ENCODE measurements at regions not wholly inside any gene's neighbourhood (a gene's known extent, or its start where the extent isn't known, plus 50 kb on each side); places are given as distances from the start of the nearest gene placed in this dataset.

DNA sequence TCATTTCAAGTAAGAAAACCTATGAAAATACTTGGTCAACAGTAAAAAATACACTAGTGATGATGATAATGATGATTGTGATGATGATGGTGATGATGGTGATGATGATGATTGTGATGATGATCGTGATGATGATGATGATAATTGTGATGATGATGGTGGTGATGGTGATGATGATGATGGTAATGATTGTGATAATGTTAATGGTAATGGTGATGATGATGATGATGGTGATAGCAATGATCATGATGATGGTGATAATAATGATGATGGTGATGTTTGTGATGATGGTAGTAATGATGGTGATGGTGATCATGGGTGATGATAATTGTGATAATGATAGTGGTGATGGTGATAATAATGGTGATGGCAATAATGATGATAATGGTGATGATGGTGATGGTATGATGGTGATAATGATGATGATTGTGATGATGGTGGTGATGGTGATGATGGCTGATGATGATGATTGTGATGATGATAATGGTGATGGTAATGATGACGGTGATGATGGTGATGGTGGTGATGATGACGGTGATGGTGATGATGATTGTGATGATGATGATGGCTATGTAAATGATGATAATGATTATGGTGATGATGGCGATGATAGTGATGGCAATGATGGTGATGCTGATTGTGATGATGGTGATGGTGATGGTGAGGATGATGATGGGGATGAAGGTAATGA, 62.1 kb downstream of the VCX3A start:
- DNase-seq: no peak

DNA sequence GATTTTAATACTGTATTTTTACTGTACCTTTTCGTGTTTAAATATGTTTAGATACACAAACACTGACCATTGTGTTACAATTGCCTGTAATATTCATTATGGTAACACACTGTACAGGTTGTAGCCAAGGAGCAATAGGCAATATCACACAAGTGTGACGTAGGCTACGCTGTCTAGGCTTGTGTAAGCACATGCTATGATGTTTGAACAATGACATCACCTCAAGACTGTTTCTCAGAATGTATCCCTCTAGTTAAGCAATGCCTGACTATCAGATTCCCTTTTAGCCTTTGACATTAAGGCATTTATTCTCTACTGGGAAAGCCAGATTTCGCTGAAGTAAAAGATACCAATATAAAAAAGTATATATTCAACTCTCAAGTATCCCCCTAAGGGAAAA, 66.2 kb downstream of the VCX3A start:
- no peak for DNase-seq

DNA sequence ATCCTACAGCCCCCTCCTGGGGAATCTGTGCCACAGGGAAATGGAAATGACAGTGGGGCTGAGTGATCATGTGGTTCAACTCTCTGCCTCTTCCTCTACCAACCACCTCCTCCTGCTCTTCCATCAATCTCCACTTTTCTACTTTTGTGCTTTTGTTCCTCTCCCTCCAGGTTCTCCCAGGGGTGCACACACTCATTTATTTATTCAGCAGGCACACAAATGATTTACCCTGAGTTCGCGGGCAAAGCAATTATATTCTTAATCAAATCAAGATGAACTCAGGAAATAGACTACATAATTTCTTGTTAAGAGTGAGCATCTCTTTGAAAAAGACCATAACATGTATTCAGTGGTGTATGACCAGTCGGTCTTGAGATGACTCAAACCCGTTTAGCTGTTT, 69.2 kb downstream of the VCX3A start:
- no peak for DNase-seq

DNA sequence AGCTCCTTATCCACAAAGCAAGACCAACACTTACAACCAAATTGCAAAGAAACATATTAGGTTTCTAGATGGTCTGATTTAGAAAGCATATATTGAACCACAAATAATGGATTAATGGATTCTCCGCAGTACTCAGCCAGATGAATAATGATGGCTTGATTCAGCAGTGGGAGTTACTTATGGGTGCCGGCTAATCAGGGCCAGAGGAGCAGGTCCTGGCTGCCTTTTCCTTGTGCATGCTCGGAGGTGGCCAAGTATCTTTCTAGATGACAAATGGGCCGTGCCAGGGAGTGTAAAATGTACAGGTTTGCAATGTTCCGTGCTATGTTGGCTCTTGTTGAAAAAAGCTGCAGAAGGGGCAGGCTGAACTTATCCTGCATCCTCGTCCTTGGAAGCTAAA, 70.2 kb downstream of the VCX3A start:
- no peak for DNase-seq

DNA sequence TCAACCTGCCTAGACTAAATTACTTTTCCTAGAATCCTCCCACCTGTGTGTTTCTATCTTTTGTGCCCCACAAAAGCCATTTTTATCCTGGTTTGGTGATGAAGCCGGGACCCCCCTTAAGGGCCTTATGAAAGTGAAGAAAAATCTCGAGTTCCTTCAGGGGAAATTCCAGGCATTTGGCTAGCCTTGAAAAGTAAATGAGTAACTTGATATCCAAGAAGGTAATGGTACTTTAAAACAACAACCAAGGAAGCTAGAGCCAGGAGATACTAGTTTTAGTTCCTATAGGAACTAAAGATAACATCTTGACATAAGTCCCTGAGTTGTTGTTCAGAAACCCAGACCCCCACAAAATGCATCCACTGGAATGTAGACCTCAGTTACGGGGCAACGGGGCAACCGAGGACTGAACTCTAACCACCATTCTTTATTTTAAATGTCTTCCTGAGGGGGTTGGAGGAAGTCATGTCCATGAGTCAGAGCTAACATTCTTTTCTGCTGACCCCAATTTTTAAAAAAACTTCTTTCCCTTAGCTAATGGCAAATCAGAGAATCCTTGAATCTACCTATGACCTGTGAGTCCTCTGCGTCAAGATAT, 73.9 kb downstream of the VCX3A start:
- DNase-seq: no peak

DNA sequence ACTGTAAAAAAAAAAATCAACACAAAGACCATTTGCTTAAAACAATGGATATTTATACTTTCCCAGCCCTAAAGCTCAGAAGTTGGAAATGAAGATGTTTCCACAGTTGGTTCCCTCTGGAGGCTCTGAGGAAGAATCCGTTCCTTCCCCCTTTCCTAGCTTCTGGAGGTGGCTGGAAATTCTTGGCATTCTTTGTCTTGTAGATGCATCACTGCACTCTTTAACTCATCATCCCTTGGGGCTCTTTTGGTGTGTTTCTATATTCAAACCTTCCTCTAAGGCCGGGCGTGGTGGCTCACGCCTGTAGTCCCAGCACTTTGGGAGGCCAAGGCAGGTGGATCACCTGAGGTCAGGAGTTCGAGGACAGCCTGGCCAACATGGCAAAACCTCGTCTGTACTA, 78.7 kb downstream of the VCX3A start:
- DNase-seq: no peak

DNA sequence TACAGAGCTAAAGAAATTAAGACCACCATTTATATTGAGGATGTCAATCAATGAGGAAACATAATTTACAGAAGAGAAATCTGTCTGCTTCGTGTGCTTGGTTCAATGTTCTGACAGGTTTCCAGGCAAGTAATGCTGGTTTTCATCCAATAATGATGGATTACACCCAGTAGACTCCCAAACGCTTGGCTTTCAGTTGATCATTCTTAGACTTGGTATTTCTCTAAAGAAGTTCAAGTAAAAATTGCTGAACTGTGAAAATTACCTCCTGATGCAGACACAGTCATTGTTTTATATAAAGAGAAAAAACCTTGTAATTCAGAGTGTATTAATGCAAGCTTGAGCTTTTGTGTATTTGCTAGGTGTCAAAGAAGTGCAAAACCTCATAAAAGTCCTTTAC, 85.0 kb downstream of the VCX3A start:
- DNase-seq: no peak

DNA sequence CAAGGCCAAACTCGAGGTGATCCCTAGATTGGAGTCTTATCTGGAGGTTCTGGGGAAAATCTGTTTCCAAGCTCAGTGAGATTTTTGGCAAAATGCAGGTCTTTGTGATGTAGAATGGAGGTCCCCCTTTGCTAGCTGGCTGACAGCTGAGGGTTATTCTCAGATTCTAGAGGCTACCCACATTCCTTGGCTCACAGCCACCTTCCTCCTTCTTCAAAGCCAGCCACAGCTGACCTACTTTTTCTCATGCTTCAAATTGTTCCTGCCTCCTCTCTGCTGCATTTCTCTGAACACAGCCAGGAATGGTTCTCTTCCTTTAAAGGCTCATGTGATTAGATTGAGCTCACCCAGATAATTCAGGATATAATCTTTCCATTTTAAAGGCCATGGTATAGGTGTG, 86.9 kb downstream of the VCX3A start:
- DNase-seq: no peak

DNA sequence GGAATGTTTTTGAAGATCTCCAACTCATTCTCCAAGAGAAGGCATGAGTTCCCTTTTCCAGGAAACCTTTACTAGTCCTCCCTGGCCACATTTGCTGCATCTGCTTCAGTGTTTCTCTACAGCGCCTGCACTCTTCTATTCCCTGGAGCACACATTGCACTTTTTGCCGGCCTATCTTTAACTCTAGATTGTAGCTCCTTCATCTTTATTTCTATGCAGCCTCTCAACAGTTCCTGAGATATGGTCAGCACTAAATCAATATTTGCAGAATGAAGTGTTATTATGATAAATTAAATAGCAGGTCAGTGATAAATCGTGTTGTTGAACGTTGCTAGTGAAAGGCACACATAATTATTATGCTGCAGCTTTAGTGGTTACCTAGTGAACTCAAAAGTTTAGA, 88.3 kb downstream of the VCX3A start:
- no peak for DNase-seq

DNA sequence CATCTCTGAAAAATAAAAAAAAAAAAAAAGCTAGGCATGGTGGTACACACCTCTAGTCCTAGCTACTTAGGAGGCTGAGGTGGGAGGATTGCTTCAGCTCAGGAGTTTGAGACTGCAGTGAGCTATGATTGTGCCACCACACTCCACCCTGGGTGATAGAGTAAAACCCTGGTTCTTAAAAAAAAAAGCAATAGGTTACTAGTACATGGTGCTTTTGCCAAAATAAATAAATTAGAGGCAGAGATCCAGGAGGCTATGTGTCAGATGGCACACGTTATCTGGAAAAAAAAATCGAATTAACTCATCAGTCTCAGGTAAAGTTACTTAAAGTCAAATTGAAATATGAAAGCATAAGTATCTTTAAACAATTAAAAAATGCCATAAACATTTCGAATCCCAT, 94.3 kb downstream of the VCX3A start:
- DNase-seq: no peak

DNA sequence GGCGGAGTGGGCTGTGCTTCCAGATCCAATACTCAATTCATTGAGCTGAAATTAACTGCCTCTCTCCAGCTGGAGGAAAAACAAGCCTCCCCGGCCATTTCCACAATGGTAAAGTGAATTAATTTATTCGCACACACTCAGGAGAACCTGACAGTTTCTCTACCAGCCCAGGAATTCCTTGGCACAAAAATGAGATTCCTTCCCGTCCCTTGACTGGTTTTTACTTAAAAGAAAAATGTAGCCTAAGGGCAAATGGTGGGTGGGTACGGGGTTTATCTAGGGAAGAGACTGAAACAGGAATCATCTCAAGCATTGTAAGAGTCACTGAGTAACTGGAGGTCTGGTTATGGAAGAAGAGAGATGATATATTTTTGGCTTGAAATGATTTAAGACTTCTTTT, 102.7 kb downstream of the VCX3A start:
- peak; percentile 15 for DNase-seq

DNA sequence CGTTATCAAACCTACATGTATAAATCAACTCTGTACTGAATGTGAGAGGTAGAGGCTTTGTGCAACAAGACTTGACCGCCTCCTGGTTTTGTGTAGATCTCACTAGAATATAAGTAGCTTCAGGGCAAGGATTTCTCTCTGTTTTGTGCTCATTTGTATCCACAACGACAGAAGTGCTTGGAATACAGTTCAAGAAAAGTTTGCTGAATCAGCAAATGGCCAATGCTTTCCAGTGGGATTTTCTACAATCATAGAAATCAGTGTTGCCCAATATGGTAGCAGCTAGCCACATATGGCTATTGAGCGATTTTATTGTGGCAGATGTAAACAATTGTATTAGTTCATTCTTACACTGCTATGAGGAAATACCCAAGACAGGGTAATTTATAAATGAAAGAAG, 127.4 kb downstream of the VCX3A start:
- DNase-seq: no peak

DNA sequence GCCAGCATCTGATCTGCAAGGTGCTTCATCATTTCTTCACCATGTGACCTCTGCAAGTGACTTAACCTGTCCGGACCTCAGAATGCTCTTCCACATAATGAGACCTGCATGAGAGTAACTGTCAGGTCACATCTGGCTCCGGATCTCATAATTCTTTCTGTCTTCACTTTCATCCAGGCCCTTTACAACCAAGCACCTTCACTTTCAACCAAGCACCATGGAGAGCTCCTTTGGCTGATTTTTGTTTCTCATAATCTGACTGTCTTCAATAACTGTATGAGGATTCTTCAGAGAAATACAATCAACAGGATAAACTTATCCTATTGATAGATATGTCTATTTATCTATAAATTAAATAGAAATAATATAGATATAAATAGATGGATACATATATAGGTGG, 148.1 kb downstream of the VCX3A start:
- DNase-seq: no peak

DNA sequence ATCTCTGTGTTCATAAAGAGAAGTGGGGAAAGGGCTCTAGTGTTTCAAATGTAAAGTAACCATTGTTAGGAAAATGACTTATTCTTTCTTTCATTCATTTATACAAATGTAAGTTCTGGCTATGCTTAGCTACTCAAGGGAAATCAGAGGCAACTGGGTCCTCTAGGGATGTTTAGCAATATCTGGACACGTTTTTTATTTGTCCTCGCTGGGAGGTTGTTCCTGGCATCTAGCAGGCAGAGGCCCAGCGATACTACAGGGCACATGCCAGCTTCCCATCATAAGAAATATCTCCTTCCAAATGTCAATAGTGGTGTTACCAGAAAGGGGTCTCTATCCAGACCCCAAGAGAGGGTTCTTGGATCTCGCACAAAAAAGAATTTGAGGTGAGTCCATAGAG, 150.0 kb downstream of the VCX3A start:
- DNase-seq: no peak

DNA sequence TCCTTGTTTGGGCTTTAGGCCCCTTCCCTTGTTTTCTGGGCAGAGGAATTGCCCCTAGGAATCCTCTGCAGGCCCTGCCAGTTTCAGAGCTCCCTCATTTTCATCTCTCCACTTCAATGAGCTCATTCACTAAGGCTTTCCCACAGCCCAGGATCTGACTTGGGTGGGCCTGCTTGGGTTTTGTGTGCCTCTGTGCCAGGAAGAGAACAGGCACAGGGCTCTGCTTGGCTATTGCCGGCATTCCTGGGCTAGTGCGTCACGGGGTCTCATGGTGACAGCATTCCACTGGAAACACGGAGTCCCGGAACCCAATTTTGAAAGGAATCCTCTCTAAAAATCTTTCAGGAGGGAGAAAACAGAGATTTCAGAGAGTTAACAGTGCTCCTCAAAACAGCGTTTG, 150.5 kb downstream of the VCX3A start:
- DNase-seq: peak; percentile 44

DNA sequence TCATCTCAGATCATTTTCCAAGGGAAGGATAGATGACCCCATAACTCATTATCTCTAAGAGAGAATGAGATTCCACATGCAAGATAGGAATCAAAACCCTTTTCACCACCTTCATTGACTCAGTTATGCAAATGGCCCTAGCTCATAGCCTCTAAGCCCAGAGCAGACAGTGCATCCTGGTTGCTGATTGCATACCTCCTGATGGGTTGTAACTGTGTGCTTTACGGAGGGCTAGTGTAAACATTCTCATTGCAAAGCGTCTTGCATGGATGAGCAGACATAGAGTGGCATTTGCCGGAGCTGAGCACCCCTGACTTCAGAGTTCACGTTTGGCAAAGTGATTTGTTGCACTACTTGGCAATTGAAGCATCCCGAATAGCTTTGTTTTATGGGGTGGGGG, 151.0 kb downstream of the VCX3A start:
- DNase-seq: peak; percentile 33

DNA sequence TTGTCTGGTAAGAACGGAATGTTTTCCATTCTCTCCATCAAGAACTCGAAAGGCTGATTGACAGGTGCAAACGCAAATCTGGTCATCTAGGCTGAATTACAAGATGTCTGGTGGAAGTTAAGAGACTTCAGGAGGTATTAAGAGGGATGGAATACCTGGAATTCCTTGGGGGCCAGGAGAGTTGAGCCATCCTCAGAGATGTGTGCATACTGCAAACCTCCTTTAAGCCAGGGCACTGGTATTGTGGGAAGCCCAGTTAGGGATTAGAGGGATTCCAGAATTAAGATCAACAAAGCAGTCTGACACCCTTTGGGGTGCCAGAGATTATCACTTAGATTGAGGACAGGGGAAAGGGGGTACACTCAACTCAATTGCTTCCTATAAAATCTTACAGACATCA, 151.4 kb downstream of the VCX3A start:
- DNase-seq: no peak

DNA sequence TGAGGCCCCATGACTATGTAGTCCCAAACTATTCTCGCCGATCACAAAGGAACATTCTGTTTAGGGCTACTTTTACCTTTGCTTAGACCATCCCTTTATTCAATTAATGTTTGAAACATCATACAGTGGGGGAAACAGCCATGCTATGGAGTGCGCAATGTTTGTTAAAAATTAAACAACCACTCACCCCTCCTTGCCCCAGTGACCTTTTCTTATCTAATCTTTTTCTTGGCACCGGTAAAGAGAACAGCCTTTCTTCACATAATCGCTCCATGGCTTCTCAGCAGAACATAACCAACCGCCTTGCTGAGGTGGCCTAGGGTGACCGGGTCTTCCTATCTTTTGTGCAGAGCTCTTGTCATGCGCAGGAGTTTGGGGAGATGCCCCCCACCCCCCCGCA, 152.6 kb downstream of the VCX3A start:
- no peak for DNase-seq

DNA sequence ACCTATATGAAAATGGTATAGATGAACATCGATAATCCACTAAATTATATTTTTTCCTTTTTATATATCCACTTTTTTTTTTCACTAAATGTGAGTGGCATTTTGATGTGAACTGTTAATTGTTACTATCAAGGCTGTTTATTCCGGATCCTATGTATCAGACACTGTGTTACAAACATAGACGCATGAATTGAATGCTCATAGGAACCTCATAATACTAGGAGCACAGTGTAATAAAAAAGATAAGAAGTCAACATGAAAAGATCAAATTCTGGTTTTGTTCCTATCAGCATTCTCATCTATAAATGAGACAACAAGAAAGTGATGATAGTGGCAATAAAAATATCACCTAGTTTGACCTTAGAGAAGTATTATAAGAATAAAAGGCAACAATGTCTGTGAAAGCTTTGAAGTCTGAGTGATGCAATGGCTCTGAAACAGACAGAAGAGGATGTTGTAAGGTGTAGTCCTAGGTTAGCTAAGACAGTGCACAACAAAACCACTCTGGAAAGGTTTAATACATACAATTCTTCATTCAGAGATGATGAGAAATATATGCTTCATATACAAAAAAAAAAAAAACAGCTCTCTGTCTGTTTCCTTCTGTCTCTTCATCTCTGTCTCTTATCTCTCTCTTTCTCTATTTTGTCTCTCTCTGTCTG, 148.6 kb upstream of the NLGN4X start:
- DNase-seq: no peak

DNA sequence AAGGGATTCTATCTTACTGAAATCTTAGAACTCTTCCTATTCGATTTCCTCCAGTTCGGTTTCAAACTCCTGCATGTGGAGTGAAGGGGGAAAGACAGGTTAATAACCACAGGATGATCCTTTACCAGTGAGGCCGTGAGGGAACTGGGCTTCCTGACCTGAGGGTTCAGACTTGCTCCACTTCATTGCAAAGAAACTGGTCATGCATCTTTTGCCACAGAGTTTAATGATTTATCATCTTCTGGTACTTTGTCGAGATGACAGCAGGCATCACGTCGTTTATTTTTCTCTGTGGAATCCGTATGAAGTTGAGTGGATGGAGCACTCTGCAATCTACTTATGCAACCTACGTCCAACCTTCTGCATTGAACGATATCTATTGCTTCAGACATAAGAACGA, 145.9 kb upstream of the NLGN4X start:
- DNase-seq: no peak

DNA sequence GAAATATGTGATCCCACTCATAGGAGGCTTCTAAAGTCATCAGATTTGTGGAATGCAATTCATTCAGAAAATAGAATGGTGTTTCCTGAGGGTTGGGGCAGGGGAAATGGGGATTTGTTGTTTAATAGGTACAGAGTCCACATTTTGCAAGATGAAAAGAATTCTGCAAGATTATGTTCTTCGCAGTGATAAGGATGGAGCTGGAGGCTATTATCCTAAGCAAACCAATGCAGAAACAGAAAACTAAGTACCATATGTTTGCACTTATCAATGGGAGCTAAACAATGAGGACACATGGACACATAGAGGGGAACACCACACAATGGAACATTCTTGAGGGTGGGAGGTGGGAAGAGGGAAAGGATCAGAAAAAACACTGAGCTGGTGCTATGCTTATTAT, 144.3 kb upstream of the NLGN4X start:
- no peak for DNase-seq

DNA sequence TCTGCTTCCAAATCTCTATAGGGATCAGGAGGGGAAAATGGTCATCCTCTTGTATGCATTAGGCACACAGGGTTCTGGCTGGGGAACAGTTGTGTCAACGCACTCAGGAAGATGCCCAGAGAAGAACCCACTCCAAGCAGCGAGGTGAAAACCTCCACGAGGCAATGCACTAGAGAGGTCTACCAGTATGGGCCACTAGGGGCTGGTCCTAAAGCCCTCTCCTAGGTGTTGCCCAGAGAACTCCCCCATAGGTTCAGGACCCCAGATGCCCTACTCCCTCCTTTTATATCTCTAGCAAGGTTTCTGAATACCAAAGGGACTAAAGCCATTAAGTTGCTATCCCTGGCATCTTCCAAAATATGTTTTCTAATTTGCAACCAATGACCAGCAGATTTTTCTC, 142.7 kb upstream of the NLGN4X start:
- DNase-seq: no peak

DNA sequence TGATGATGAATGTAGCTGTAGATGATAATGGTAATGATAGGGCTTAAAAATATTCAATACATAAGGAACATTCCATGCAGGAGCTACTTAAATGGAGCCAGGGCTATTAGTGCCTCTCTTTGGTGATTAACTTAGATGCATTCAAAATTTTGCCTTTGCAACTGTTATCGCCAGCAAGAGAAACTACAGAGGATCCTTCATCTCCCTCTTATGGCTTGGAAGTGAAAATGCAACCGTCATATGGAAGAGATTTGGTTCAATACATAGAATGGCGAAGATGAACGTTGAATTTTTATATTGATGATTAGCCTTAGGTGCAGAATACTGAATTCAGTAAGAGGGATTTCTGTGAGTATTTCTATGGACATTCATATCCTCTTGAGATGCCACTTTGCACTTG, 134.5 kb upstream of the NLGN4X start:
- DNase-seq: no peak

DNA sequence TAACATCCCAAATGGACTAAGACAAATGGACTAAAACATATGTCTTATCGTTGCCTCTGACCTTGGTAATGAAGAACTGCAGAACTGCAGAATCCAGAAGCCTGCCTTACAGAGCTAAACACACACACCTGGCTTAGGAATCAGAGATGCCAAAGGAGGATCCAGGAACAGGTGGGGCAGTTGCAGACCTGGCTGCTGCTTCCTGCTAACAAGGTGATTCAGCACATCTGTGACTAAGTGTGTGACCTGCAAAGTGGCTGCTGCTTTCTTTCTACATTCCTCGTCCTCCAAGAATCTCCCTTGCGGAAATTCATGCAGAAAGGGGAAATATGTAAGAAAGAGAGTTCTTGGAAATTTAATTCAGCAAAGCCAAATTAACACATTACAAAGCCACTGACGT, 96.8 kb upstream of the NLGN4X start:
- no peak for DNase-seq

DNA sequence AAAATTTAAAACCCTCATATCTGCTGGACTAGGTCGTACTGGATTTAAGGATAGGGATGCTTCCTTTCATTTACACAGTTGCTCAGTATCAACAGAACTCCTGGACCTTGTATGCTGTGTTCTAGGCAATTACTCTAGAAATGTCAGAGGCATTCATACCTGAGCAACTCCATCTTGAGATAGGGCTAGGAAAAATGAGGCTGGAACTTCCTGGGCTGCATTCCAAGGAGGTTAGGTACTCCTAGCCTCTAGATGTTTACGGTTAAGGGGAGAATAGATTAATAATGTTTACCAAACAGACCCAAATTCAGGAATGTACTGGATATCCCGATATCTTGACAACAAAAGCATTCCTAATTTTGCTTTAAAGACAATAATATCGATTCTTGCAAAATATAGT, 84.7 kb upstream of the NLGN4X start:
- no peak for DNase-seq

All from retina (tissue), 1 donor.